Lower leg skin (tissue), 4 donors: ENCODE measurements at regions not wholly inside any gene's neighbourhood (a gene's known extent, or its start where the extent isn't known, plus 50 kb on each side); places are given as distances from the start of the nearest gene placed in this dataset.

Experiments used
- DNase-seq, 2 donors: peaks; one replicate each; pipeline ENCODE4 v3.0.0-alpha.2; 2019; ENCODE audit warnings: low spot score in 2 of 2
- H3K4me3 ChIP-seq: fragments of 200-600 bp; sonication (generic); 2 replicates; pipeline ENCODE4 v1.5.1; 2017; ENCODE audit warnings: mild to moderate bottlenecking, low read depth; ENCODE audit not compliant: poor library complexity, severe bottlenecking
- CTCF ChIP-seq, 3 donors: fragments of 450-650 bp; IDR thresholded peaks; one replicate each; pipeline ENCODE4 v1.5.1; 2016; ENCODE audit warnings: antibody characterized with exemption in 3 of 3, mild to moderate bottlenecking in 3 of 3, moderate library complexity in 2 of 3
- POLR2A ChIP-seq, 2 donors: fragments of 450-650 bp; IDR thresholded peaks; one replicate each; pipeline ENCODE4 v1.6.1; 2016 to 2017; ENCODE audit warnings: antibody characterized with exemption in 2 of 2, mild to moderate bottlenecking in 1 of 2, moderate library complexity in 1 of 2
- WGBS, 2 donors: methylation state at CpG; one replicate each; pipeline ENCODE4 v1.1.5; 2018; 5-methylcytosine and 5-hydroxymethylcytosine counted together
- intact Hi-C: fragments of 100-400 bp; cut with DNase I; formaldehyde crosslinking; loops from one replicate; pipeline ENCODE4 v1.15.0; 2023; ENCODE audit warnings: low total_unique reads

GRCh38 chr15:94626949-94627348 lies 395.6 kb downstream of the MCTP2 start:
- 93 to 97% methylated on average over 3 of the region's 3 CpGs for WGBS, 2 donors
- no peak for TF ChIP-seq CTCF (IDR thresholded peaks at IDR 0.05)
- H3K4me3 ChIP-seq = no peak overlapping the region
- intact Hi-C loops = no loop called here
- no peak for DNase-seq

GRCh38 chr15:94631608-94632007 lies 400.2 kb downstream of the MCTP2 start:
- TF ChIP-seq POLR2A (IDR thresholded peaks at IDR 0.05) = no peak
- no peak for TF ChIP-seq CTCF (IDR thresholded peaks at IDR 0.05)
- DNase-seq = no peak
- intact Hi-C loops = no loop called here
- H3K4me3 ChIP-seq = no peak overlapping the region
- WGBS, 2 donors = 71 to 78% methylated on average over 6 of the region's 6 CpGs

- H3K4me3 ChIP-seq = no peak overlapping the region
- TF ChIP-seq CTCF (IDR thresholded peaks at IDR 0.05) = no peak
- no peak for TF ChIP-seq POLR2A (IDR thresholded peaks at IDR 0.05)
- 73 to 79% methylated on average over 6 of the region's 6 CpGs for WGBS, 2 donors
- intact Hi-C loops = no loop called here
- DNase-seq = no peak
Measured at GRCh38 chr15:94638183-94638582, 406.8 kb downstream of the MCTP2 start.

GRCh38 chr15:94639701-94640100 lies 408.3 kb downstream of the MCTP2 start:
- WGBS, 2 donors = 88 to 91% methylated on average over 4 of the region's 4 CpGs
- intact Hi-C loops = no loop called here

GRCh38 chr15:94644433-94644832 lies 413.1 kb downstream of the MCTP2 start:
- DNase-seq = no peak
- intact Hi-C loops = no loop called here
- no peak overlapping the region for H3K4me3 ChIP-seq
- 60 to 75% methylated on average over 1 of the region's 1 CpG for WGBS, 2 donors
- TF ChIP-seq POLR2A (IDR thresholded peaks at IDR 0.05) (no peak), CTCF (IDR thresholded peaks at IDR 0.05) (no peak)

More at GRCh38 chr15:94639701-94640100, 408.3 kb downstream of the MCTP2 start:
- no peak for DNase-seq
- TF ChIP-seq CTCF (IDR thresholded peaks at IDR 0.05) (no peak), POLR2A (IDR thresholded peaks at IDR 0.05) (no peak)
- no peak overlapping the region for H3K4me3 ChIP-seq

- WGBS, 2 donors = 88 to 92% methylated on average over 6 of the region's 6 CpGs
- intact Hi-C loops = no loop called here
- no peak for TF ChIP-seq CTCF (IDR thresholded peaks at IDR 0.05)
- no peak for DNase-seq
- H3K4me3 ChIP-seq = no peak overlapping the region
Measured at GRCh38 chr15:94653071-94653470, 421.7 kb downstream of the MCTP2 start.
